HG02798 (cell line): ENCODE measurements at regions not wholly inside any gene's neighbourhood (a gene's known extent, or its start where the extent isn't known, plus 50 kb on each side); places are given as distances from the start of the nearest gene placed in this dataset.
"Not testable (repeated sequence)": the region's sequence is repeated elsewhere in the genome, so short reads cannot be mapped to it uniquely, and the experiment has no call there.

Experiments used
- ATAC-seq: cut with Tn5 transposase; IDR thresholded peaks from one replicate; pipeline ENCODE4 v1.9.1; 2021; ENCODE audit warnings: mild to moderate bottlenecking; ENCODE audit not compliant: unreplicated experiment, poor library complexity

DNA sequence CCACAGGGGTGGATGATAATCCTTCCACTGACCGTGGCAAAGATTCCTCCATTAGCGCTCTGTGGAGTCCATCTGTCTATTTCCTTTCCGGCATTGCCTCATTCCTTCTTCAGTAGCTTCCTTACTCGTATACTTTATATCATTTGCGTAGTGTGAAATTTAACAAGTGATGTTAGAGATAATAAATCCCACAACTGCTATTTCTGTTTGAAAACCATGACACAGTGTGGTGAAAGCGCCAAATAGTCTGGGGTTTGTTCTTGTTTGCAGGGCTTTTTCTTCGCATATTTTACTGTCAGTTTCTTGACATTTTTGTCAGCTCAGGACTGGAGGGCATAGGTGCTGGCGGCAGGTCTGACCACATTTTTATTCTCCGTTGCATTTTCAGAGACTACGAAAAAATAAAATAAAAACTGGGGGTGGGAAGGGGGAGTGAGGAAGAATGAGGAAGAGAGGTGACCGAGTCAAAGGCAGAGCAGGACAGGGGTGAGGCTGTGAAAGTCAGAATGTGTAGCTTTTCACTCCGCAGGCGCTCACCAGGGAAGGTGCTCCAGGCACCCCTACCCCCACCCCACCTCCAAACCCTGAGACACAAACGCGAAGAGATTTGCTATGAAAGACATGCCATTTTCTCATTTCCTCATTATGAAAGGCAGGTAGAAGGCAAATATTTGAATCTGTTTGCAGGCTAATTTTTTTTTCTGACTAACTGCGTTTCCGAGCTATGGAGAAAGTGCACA lies 965.0 kb downstream of the MCTP2 start:
- ATAC-seq, result no peak

GRCh38 chr15:95202569-95203349 lies 971.4 kb downstream of the MCTP2 start:
- ATAC-seq, result no peak

DNA sequence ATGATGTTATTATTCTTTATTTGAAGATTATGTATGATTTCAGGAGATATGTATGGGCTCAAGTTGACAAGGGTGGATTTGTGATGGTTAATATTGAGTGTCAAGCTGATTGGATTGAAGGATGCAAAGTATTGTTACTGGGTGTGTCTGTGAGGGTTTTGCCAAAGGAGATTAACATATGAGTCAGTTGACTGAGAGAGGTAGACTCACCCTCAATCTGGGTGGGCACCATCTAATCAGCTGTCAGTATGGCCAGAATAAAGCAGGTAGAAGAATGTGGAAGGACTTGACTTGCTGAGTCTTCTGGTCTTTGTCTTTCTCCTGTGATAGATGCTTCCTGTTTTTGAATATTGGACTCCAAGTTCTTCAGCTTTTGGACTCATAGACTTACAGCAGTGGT lies 973.7 kb downstream of the MCTP2 start:
- ATAC-seq, result no peak

GRCh38 chr15:95205830-95206229 lies 974.5 kb downstream of the MCTP2 start:
- ATAC-seq, result not testable (repeated sequence)

GRCh38 chr15:95208071-95208470 lies 976.7 kb downstream of the MCTP2 start:
- ATAC-seq, result no peak

DNA sequence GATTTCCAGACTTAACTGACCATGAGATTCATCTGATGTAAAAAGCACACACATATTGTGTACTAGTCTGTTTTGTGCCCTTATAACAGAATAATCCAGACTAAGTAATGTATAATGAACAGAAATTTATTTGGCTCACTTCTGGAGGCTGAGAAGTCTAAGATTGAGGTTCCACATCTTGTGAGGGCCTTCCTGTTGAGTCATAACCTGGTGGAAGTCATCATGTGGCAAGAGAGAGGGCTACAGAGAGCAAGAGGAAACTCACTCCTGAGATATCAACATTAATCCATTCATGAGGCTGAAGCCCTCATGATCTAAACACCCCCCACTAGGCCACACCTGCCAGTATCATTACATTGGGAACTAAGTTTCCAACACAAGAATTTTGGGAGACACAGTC lies 977.6 kb downstream of the MCTP2 start:
- no peak for ATAC-seq

DNA sequence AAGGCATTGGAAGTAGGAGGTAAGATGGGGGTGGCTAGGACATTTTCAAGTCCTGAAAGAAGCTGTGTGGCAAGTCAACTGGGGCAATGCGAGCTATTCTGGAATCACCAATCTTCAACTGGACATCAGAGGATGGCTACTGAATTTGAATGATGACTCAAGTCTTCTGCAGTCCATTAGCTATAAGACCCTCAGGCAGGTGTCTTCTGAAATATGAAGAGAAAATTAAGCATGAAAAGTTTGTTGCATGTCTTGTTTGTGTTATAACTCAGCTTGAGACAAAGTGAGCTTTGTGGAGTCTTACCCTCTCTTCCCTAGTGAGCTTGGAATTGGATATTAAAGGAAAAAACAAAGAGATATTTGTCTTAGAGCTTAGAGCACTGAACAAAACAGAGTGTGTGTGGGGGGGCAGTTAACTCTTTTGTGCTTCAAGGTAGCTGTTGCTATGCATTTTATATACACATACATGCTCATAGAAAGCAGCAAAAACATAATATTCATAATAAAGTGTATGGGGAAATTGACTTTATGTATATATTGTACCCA lies 979.1 kb downstream of the MCTP2 start:
- no peak for ATAC-seq

- ATAC-seq, result no peak
Observed at GRCh38 chr15:95215017-95215416, 983.7 kb downstream of the MCTP2 start.

DNA sequence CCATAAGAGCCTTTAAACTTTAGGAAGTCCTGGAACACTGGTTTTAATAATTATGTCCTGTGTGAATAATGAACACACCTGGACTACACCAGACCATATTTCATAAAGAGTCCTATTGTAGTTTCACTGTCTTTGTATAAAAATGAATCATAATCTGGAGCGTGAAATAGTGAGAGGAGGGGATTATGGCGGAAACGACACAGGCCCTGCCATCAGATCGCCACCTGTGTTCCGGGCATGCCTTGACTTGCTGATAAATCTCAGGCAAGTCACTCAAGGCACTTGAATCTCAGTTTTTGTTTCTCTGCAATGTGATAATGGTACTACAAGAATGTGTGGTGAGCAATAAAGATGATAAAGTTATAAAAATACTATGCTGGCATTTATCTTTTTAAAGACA lies 995.5 kb downstream of the MCTP2 start:
- ATAC-seq, result no peak

GRCh38 chr15:95227235-95227634 lies 995.9 kb downstream of the MCTP2 start:
- ATAC-seq, result no peak

DNA sequence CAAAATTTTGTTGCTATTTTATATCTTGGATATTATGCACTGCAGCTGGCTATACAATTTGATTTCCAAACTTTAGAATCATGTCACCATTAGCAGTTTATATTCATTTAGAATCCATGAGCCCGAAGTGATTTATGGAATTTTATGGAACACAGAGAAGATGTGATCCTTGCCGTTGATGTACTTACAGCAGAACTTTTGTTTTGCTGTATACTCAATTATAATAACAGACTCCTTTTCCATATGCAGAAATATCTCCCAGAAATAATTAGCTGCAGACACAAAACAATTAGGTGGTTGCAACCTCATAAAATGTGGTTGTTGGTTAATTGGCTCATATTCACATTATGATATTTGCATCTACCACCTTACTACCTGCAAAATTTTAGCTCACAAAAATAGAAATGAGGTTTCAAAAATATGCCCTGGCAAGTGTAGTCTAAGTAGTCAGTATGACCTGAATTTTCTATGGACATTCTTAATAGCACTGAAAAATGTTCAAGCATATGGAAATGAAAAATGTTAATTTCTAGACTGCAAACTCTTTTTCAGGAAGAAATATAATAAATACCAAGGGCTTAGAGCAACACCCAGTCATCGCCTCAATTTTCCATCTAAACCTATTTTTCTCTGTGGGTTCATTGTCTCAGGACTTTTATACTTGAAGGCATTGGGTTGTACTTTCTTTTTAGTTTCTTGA lies 997.6 kb downstream of the MCTP2 start:
- no peak for ATAC-seq

GRCh38 chr15:95235033-95235432 lies 1003.7 kb downstream of the MCTP2 start:
- no peak for ATAC-seq

GRCh38 chr15:95247071-95247984 lies 1016.0 kb downstream of the MCTP2 start:
- no peak for ATAC-seq

GRCh38 chr15:95249524-95249923 lies 1018.2 kb downstream of the MCTP2 start:
- ATAC-seq, result no peak

- no peak for ATAC-seq
Observed at GRCh38 chr15:95252404-95252803, 1021.0 kb downstream of the MCTP2 start.

- no peak for ATAC-seq
Observed at GRCh38 chr15:95254263-95254662, 1022.9 kb downstream of the MCTP2 start.

- peak; percentile 66 for ATAC-seq
Observed at GRCh38 chr15:95259513-95259912, 1028.2 kb downstream of the MCTP2 start.

DNA sequence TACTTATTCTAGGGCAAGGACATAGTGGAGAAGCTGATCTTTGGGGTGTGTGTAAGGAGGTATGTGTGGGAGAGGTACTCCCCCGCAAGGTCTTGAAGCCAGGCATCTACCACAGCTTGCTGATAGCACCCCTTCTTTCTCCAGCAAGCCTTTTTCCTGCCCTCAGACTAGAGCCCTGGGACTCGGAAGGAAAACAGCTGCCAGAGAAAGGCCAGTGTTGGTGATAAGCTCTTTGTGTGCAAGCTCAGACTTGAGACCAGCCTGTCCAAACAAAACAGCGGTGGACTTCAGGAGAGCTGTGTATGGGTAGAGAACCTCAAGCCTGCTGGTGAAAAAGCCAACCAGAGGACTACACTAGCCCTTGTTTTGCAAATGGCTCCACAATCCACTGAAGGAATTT lies 1028.6 kb downstream of the MCTP2 start:
- no peak for ATAC-seq

GRCh38 chr15:95260856-95261255 lies 1029.5 kb downstream of the MCTP2 start:
- no peak for ATAC-seq

DNA sequence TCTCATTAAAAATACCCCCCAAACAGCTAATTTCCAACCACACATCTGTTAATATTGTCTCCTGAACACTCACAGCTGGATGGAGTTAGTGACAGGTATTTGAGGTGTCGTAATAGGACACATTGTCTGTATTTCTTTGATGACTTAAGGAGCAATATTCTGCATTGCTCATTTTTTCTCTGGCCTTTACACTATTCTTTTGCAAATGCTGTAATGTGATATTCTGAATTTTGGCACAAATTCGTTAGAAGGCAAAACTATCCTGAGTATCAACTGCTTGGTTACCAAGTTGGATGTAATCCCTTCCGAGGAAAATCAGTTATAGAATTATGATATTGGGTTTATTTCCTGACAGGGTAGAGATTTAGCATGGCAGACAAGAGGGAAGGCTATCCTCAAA lies 1030.2 kb downstream of the MCTP2 start:
- no peak for ATAC-seq
